ENCODE measurements at regions not wholly inside any gene's neighbourhood (a gene's known extent, or its start where the extent isn't known, plus 50 kb on each side); places are given as distances from the start of the nearest gene placed in this dataset.

GRCh38 chr2:16179701-16180416 lies 239.5 kb downstream of the MYCN start:
- WGBS (ENCODE audit: low lambda C conversion rate), result 35% methylated on average over 8 of the region's 8 CpGs
- Histone ChIP-seq H3K79me2 (ENCODE audit: insufficient read depth) (no peaks in the 10 kb centered on the region), H3K9ac (no peak overlapping the region), H3K4me3 (ENCODE audit: low read depth in 2 of 2, low read length in 1 of 2) (no peak overlapping the region), H3K9me3 (no peaks in the 10 kb centered on the region; the same call in 1 of the 2 replicates), H3F3A (replicated peaks; ENCODE audit: insufficient read depth) (no peaks in the 10 kb centered on the region), H2AFZ (ENCODE audit: low read depth) (no peak overlapping the region), H3K27ac (ENCODE audit: low read depth in 2 of 2, low read length in 1 of 2) (no peak overlapping the region; a peak in 1 of 4 replicates), H3K27me3 (ENCODE audit: insufficient read depth) (no peaks in the 10 kb centered on the region), H3K9me2 (no peaks in the 10 kb centered on the region), H3K4me2 (no peak overlapping the region), H3K4me1 (ENCODE audit: control insufficient read depth in 1 of 2, insufficient read depth in 2 of 2, low read depth in 1 of 2, low read length in 1 of 2) (peaks cover 0 to 25% of the 10 kb centered on the region in 2 experiments; a peak in 1 of 4 replicates), H4K20me1 (ENCODE audit: insufficient read depth) (no peaks in the 10 kb centered on the region), H3K36me3 (replicated peaks in 1 of 2; ENCODE audit: control insufficient read depth in 1 of 2, insufficient read depth in 2 of 2, low read length in 1 of 2) (no peaks in the 10 kb centered on the region)
- CTCF ChIA-PET, result interaction anchor here (0.7 kb wide), 2 partner anchors 24 to 542 kb away, joined by 3 read pairs; no protein-coding TSS in a partner anchor
- DNase-seq, result no peak
- TF ChIP-seq SMC3 (IDR thresholded peaks at IDR 0.05; ENCODE audit: low read depth, low read length) (no peak), POLR2AphosphoS5 (IDR thresholded peaks at IDR 0.05; ENCODE audit: low read depth, low read length) (no peak), USF2 (IDR thresholded peaks at IDR 0.05; ENCODE audit: borderline replicate concordance, low read depth, low read length) (no peak), ZBTB33 (IDR thresholded peaks at IDR 0.05; ENCODE audit: borderline replicate concordance, low read depth) (no peak), NRF1 (IDR thresholded peaks at IDR 0.05; ENCODE audit: low read depth, low read length) (no peak)
- POLR2A ChIA-PET, result no interaction called here

- Histone ChIP-seq H3K27me3 (ENCODE audit: insufficient read depth) (no peaks in the 10 kb centered on the region), H3K4me3 (ENCODE audit: low read depth in 2 of 2, low read length in 1 of 2) (no peak overlapping the region), H3K9me2 (no peaks in the 10 kb centered on the region), H2AFZ (ENCODE audit: low read depth) (no peak overlapping the region), H3K4me1 (ENCODE audit: control insufficient read depth in 1 of 2, insufficient read depth in 2 of 2, low read depth in 1 of 2, low read length in 1 of 2) (peaks cover 0 to 25% of the 10 kb centered on the region in 2 experiments; a peak in 1 of 4 replicates), H3F3A (replicated peaks; ENCODE audit: insufficient read depth) (no peaks in the 10 kb centered on the region), H3K9ac (no peak overlapping the region), H3K36me3 (replicated peaks in 1 of 2; ENCODE audit: control insufficient read depth in 1 of 2, insufficient read depth in 2 of 2, low read length in 1 of 2) (no peaks in the 10 kb centered on the region), H3K4me2 (no peak overlapping the region), H4K20me1 (ENCODE audit: insufficient read depth) (no peaks in the 10 kb centered on the region), H3K79me2 (ENCODE audit: insufficient read depth) (no peaks in the 10 kb centered on the region), H3K27ac (ENCODE audit: low read depth in 2 of 2, low read length in 1 of 2) (no peak overlapping the region), H3K9me3 (no peaks in the 10 kb centered on the region; the same call in 1 of the 2 replicates)
- ChIA-PET CTCF (interaction anchor here (0.7 to 1.4 kb wide), 4 partner anchors 9 to 239 kb away, joined by 3 to 6 read pairs (median 4); partner anchors contain the start of gene MYCN), POLR2A (no interaction called here)
- 49% methylated on average over 7 of the region's 7 CpGs for WGBS (ENCODE audit: low lambda C conversion rate)
- no peak for TF ChIP-seq MAX (IDR thresholded peaks at IDR 0.05; ENCODE audit: low read depth)
- TF ChIP-seq TEAD4 (IDR thresholded peaks at IDR 0.05; ENCODE audit: borderline replicate concordance, insufficient read depth), result no peak
- TF ChIP-seq RFX5 (IDR thresholded peaks at IDR 0.05; ENCODE audit: low read length), result no peak
- TF ChIP-seq IRF3 (IDR thresholded peaks at IDR 0.05; ENCODE audit: low read depth, low read length), result no peak
- no peak for TF ChIP-seq ELF1 (IDR thresholded peaks at IDR 0.05)
- TF ChIP-seq PBX3 (IDR thresholded peaks at IDR 0.05), result no peak
- no peak for TF ChIP-seq YY1 (IDR thresholded peaks at IDR 0.05; ENCODE audit: low read depth)
- no peak for TF ChIP-seq FOXM1 (IDR thresholded peaks at IDR 0.05; ENCODE audit: low read depth)
- TF ChIP-seq RXRA (IDR thresholded peaks at IDR 0.05; ENCODE audit: borderline replicate concordance, low read depth), result no peak
- no peak for TF ChIP-seq CHD2 (IDR thresholded peaks at IDR 0.05; ENCODE audit: low read length, partially characterized antibody)
- TF ChIP-seq POLR2AphosphoS5 (IDR thresholded peaks at IDR 0.05; ENCODE audit: low read depth, low read length), result no peak
- TF ChIP-seq EP300 (IDR thresholded peaks at IDR 0.05; ENCODE audit: borderline replicate concordance in 1 of 2, low read depth in 1 of 2, low read length in 1 of 2), result no peak
- no peak for DNase-seq
These were observed 238.3 kb downstream of the MYCN start for GRCh38 chr2:16178551-16179130.
